VCaP (cell line): ENCODE measurements at regions not wholly inside any gene's neighbourhood (a gene's known extent, or its start where the extent isn't known, plus 50 kb on each side); places are given as distances from the start of the nearest gene placed in this dataset.

Experiments
- H3K27ac ChIP-seq: fragments of 450-650 bp; 2 replicates; pipeline ENCODE4 v1.5.1; 2017
- TF ChIP-seq, protein P1 (sequence below): fragments of 450-650 bp; conservative IDR thresholded peaks from 2 replicates; pipeline ENCODE4 v1.5.1; 2017; ENCODE audit warnings: mild to moderate bottlenecking, moderate library complexity

DNA sequence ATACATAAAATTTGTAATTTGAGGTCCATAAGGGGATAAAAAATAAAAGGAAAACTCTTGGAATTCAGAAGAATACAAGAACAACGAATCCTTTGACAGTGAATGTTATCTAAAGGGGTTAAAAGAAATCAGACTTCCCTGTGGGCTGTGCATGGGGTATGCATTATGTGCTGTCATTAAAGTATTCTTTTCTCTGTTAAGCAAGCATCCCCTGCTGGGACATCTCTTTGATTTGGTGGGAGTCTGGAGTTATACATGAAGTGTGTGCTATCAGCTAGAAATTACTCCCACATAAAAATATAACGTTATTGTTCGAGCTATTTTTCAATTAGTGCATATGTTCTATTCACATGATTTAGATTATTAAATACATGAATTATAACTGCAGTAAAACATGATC, 195.2 kb downstream of the CENPW start:
- TF ChIP-seq, protein P1, sequence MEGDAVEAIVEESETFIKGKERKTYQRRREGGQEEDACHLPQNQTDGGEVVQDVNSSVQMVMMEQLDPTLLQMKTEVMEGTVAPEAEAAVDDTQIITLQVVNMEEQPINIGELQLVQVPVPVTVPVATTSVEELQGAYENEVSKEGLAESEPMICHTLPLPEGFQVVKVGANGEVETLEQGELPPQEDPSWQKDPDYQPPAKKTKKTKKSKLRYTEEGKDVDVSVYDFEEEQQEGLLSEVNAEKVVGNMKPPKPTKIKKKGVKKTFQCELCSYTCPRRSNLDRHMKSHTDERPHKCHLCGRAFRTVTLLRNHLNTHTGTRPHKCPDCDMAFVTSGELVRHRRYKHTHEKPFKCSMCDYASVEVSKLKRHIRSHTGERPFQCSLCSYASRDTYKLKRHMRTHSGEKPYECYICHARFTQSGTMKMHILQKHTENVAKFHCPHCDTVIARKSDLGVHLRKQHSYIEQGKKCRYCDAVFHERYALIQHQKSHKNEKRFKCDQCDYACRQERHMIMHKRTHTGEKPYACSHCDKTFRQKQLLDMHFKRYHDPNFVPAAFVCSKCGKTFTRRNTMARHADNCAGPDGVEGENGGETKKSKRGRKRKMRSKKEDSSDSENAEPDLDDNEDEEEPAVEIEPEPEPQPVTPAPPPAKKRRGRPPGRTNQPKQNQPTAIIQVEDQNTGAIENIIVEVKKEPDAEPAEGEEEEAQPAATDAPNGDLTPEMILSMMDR: no peak
- H3K27ac ChIP-seq: no peak overlapping the region

DNA sequence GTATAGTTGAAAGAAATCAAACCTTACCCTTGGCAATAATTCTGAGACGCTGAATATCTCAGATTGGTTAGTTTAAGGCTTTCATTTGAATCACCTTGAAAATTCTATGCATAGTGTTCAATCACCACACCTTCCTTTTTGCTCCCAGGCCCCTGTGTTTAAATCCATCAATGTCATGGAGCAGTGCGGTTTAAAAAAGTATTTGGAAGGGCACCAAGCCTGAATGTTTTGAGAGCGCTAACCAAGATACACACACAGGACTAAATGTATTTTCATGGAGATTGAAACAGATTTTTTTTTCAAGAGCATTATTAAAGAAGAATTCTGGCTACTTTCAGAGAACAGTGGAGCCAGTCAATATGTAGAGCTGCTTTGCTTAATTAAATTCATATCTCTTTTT, 195.7 kb downstream of the CENPW start:
- TF ChIP-seq, protein P1: no peak
- no peak overlapping the region for H3K27ac ChIP-seq

DNA sequence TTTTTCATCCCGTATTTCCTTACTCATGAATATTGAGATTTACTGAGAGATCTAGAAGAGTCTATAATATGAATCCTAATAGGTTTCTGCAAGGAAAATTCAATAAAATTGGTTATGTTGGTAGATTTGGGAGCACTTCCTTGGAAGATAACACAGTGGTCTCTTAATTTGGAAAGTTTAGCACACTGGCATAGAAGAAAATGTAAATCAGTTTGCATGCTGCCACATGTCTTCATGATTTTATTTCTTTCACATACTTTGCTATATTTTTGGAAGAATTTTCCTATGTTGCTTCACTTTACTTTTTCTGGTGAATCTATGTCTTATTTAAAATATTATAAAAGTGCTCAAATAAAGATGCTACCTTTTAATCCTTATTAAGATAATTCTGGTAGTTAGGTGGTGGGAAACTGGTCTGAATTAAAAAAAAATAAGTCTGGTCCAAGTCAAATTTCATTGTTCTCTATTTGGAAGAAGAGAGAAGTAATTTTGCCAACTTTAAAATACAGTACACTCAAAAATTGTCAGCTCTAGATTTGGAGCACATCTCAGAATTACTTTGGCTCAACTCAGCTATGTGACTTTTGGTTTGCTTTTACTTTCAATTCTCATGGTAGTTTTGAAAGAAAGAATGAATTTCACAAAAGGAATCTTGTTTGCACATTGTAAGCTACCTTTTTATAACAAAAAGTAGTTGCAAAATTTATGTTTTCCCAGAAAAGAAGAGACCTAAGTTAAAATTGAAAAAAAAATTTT, 197.3 kb downstream of the CENPW start:
- H3K27ac ChIP-seq: no peak overlapping the region
- TF ChIP-seq, protein P1: no peak

DNA sequence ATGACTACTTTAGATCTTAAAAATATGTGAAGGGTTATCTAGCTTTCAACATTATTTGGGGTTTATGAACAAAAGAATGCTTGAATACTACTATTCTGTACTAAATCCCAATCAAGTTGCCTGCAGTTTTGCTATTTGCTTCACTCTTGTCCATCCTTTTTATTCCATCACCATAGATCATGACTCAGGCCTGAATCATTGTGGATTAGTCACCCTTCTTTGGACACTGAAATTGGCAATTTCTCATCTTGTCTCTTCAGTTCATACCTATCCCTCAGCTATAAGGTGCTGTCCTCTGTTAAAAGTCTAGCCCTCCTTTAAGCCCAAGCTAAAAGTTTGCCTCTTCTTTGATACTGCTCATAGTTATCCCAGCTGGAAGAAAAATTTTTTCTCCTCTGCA, 199.1 kb downstream of the CENPW start:
- TF ChIP-seq, protein P1: no peak
- no peak overlapping the region for H3K27ac ChIP-seq

DNA sequence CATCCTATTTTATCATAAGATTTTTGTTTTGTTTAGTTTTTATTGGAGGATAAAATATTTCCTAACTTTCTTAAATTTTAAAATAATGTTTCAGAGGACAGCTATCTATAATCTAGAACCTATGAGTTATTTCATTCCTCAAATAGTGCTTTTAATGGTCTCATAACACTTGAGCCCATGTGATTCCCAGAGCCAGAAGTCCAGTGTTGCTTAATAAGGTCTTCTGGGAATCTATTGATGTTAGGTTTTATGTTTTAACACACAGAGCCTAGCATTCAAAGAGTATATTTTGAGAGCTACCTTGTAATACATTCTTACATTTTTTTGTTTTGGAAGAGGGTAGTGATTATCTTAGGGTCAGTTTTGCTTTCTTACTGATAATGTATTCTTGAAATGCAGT, 200.2 kb downstream of the CENPW start:
- H3K27ac ChIP-seq: no peak overlapping the region
- TF ChIP-seq, protein P1: no peak

DNA sequence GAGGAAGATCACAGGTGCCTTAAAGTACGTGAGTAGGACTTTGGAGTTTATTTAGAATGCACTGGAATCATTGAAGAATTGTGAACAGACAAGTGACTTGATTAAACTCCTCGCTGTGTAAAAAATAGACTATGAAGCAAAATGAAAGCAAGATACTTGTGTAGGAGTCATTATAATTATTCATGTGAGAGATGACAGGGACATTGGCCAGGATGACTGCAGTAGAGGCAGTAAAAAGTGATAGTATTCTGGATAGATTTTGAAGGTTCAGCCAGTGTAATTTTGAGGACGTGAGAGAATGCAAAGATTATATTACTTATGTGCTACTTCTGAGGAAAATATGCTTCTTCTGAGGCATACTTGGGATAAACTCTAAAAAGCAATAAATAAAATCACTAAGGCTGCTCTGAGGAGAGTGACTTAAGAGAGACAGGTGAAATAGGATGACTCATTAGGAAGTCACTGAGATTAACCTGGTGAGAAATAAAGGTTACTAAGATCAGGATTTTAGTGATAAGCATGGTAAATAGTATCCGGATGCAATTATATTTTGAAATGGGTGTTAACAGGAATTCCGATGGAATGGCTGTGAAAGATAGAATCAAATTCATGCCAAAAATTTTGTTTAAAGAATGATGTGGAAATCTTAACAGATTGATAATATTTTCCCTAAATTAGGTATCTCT, 202.0 kb downstream of the CENPW start:
- H3K27ac ChIP-seq: no peak overlapping the region
- TF ChIP-seq, protein P1: no peak

DNA sequence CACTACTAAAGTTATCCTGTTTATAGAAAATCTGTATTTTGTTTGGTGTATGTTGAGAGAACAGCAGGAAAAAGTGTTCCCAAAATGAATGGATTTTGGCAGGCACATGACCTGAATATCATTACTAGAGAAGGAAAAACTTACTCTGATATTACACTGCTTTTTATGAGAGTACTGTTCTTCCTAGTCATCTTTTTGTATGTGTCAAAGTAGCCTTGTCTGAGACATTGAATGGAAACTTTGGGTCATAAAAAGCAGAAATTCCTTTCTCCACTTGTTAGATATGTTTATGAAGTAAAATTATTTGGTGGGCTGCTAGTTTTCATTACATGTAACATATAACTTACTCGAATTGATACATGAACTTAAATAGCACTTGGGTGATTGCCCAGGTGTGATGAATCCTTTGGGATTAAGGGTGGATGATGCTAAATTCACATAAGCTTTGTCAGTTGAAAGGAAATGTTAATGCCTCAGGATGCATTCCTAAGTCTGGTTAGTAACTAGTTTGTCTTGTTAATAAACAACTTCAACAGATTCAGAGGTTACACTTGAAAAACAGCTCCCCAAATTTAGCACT, 206.7 kb downstream of the CENPW start:
- no peak overlapping the region for H3K27ac ChIP-seq
- TF ChIP-seq, protein P1: no peak
